HepG2 (cell line): ENCODE measurements at regions not wholly inside any gene's neighbourhood (a gene's known extent, or its start where the extent isn't known, plus 50 kb on each side); places are given as distances from the start of the nearest gene placed in this dataset.

Experiments
- BRCA1 ChIP-seq: sonication (generic); formaldehyde crosslinking; IDR thresholded peaks from 2 replicates; pipeline ENCODE4 v1.4.0; 2020; ENCODE audit warnings: missing genetic modification reagents
- HOMEZ ChIP-seq: IDR thresholded peaks from 2 replicates; pipeline ENCODE4 v1.6.1; 2016; ENCODE audit warnings: low read depth
- NAIF1 ChIP-seq: sonication (generic); formaldehyde crosslinking; IDR thresholded peaks from 2 replicates; pipeline ENCODE4 v1.5.0; 2020; ENCODE audit warnings: mild to moderate bottlenecking, missing genetic modification reagents, borderline replicate concordance
- TARDBP ChIP-seq: sonication (generic); formaldehyde crosslinking; IDR thresholded peaks from 2 replicates; pipeline ENCODE4 v1.8.0; 2022; ENCODE audit warnings: mild to moderate bottlenecking, missing genetic modification reagents
- YY1 ChIP-seq: IDR thresholded peaks from 2 replicates; pipeline ENCODE4 v1.6.1; 2011; ENCODE audit warnings: low read length, low read depth, moderate library complexity, mild to moderate bottlenecking; ENCODE audit not compliant: insufficient read depth, insufficient replicate concordance
- ZNF569 ChIP-seq: sonication (generic); formaldehyde crosslinking; IDR thresholded peaks from 2 replicates; pipeline ENCODE4 v1.5.0; 2020; ENCODE audit warnings: mild to moderate bottlenecking, missing genetic modification reagents, moderate library complexity, borderline replicate concordance
- ZNF670 ChIP-seq: sonication (generic); formaldehyde crosslinking; IDR thresholded peaks from 2 replicates; pipeline ENCODE4 v1.8.0; 2022; ENCODE audit warnings: mild to moderate bottlenecking, missing genetic modification reagents, borderline replicate concordance
- TF ChIP-seq, protein P1 (sequence below), 2 experiments: sonication (generic) in 1 of 2; formaldehyde crosslinking in 1 of 2; IDR thresholded peaks; 2 replicates each; pipeline versions ENCODE4 v1.4.0 to v1.6.1; 2016 to 2020; ENCODE audit warnings: borderline replicate concordance in 1 of 2, low read depth in 1 of 2, mild to moderate bottlenecking in 1 of 2, missing genetic modification reagents in 1 of 2
- TF ChIP-seq, protein P2 (sequence below): sonication (generic); formaldehyde crosslinking; IDR thresholded peaks from 2 replicates; pipeline ENCODE4 v1.4.0; 2020; ENCODE audit warnings: missing genetic modification reagents

- TF ChIP-seq, protein P1, sequence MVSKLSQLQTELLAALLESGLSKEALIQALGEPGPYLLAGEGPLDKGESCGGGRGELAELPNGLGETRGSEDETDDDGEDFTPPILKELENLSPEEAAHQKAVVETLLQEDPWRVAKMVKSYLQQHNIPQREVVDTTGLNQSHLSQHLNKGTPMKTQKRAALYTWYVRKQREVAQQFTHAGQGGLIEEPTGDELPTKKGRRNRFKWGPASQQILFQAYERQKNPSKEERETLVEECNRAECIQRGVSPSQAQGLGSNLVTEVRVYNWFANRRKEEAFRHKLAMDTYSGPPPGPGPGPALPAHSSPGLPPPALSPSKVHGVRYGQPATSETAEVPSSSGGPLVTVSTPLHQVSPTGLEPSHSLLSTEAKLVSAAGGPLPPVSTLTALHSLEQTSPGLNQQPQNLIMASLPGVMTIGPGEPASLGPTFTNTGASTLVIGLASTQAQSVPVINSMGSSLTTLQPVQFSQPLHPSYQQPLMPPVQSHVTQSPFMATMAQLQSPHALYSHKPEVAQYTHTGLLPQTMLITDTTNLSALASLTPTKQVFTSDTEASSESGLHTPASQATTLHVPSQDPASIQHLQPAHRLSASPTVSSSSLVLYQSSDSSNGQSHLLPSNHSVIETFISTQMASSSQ (IDR thresholded peaks at IDR 0.05; ENCODE audit: low read depth), result no peak
- TF ChIP-seq, protein P1 (CRISPR knock-in tag; IDR thresholded peaks at IDR 0.05; ENCODE audit: borderline replicate concordance), result no peak
- TF ChIP-seq NAIF1 (no peak), BRCA1 (CRISPR knock-in tag) (no peak), ZNF569 (no peak), YY1 (no peak), ZNF670 (no peak), TARDBP (CRISPR knock-in tag) (no peak), HOMEZ (CRISPR knock-in tag) (no peak)
- TF ChIP-seq, protein P2, sequence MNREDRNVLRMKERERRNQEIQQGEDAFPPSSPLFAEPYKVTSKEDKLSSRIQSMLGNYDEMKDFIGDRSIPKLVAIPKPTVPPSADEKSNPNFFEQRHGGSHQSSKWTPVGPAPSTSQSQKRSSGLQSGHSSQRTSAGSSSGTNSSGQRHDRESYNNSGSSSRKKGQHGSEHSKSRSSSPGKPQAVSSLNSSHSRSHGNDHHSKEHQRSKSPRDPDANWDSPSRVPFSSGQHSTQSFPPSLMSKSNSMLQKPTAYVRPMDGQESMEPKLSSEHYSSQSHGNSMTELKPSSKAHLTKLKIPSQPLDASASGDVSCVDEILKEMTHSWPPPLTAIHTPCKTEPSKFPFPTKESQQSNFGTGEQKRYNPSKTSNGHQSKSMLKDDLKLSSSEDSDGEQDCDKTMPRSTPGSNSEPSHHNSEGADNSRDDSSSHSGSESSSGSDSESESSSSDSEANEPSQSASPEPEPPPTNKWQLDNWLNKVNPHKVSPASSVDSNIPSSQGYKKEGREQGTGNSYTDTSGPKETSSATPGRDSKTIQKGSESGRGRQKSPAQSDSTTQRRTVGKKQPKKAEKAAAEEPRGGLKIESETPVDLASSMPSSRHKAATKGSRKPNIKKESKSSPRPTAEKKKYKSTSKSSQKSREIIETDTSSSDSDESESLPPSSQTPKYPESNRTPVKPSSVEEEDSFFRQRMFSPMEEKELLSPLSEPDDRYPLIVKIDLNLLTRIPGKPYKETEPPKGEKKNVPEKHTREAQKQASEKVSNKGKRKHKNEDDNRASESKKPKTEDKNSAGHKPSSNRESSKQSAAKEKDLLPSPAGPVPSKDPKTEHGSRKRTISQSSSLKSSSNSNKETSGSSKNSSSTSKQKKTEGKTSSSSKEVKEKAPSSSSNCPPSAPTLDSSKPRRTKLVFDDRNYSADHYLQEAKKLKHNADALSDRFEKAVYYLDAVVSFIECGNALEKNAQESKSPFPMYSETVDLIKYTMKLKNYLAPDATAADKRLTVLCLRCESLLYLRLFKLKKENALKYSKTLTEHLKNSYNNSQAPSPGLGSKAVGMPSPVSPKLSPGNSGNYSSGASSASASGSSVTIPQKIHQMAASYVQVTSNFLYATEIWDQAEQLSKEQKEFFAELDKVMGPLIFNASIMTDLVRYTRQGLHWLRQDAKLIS (CRISPR knock-in tag), result no peak
Measured at GRCh38 chr2:107025869-107026380, 140.0 kb upstream of the ST6GAL2 start (continued).
